ENCODE measurements at regions not wholly inside any gene's neighbourhood (a gene's known extent, or its start where the extent isn't known, plus 50 kb on each side); places are given as distances from the start of the nearest gene placed in this dataset.

GRCh38 chr5:173753307-173754168 is 134.6 kb upstream of the CPEB4 start:
- Histone ChIP-seq H3K27ac (no peak overlapping the region), H3K9me3 (no peaks in the 10 kb centered on the region), H3K4me3 (no peak overlapping the region), H3K4me1 (no peaks in the 10 kb centered on the region), H3K27me3 (no peaks in the 10 kb centered on the region), H3K36me3 (replicated peaks in 1 of 2; ENCODE audit: insufficient read depth in 1 of 2, low read depth in 2 of 2) (no peaks in the 10 kb centered on the region)
- WGBS, 2 donors = 90 to 92% methylated on average over 14 to 15 of the region's 15 CpGs
- no peak for ATAC-seq
- intact Hi-C loops (cut with DNase I) = no loop called here
- TF ChIP-seq POLR2A (IDR thresholded peaks at IDR 0.05) = no peak
- no peak for TF ChIP-seq CTCF (IDR thresholded peaks at IDR 0.05)
- no peak for DNase-seq

- Histone ChIP-seq H3K27ac (no peak overlapping the region), H3K4me1 (no peaks in the 10 kb centered on the region), H3K36me3 (replicated peaks in 1 of 2; ENCODE audit: insufficient read depth in 1 of 2, low read depth in 2 of 2) (no peaks in the 10 kb centered on the region), H3K4me3 (no peak overlapping the region), H3K9me3 (no peaks in the 10 kb centered on the region), H3K27me3 (no peaks in the 10 kb centered on the region)
- ATAC-seq (no peak), DNase-seq (no peak)
- WGBS, 2 donors = 90 to 94% methylated on average over 3 of the region's 3 CpGs
- intact Hi-C loops (cut with DNase I) = no loop called here
- TF ChIP-seq POLR2A (IDR thresholded peaks at IDR 0.05) = no peak
- TF ChIP-seq CTCF (IDR thresholded peaks at IDR 0.05) = no peak
Observed at GRCh38 chr5:173755319-173755718, 132.8 kb upstream of the CPEB4 start.

GRCh38 chr5:173757403-173758209 is 130.5 kb upstream of the CPEB4 start:
- no peak for DNase-seq
- Histone ChIP-seq H3K4me3 (no peak overlapping the region), H3K27ac (no peak overlapping the region), H3K36me3 (replicated peaks in 1 of 2; ENCODE audit: insufficient read depth in 1 of 2, low read depth in 2 of 2) (no peaks in the 10 kb centered on the region), H3K9me3 (no peaks in the 10 kb centered on the region), H3K27me3 (no peaks in the 10 kb centered on the region), H3K4me1 (no peaks in the 10 kb centered on the region)
- ATAC-seq = no peak
- WGBS, 2 donors = 68 to 74% methylated on average over 11 to 12 of the region's 12 CpGs
- intact Hi-C loops (cut with DNase I) = no loop called here
- no peak for TF ChIP-seq POLR2A (IDR thresholded peaks at IDR 0.05)
- TF ChIP-seq CTCF (IDR thresholded peaks at IDR 0.05) = no peak

GRCh38 chr5:173758676-173759075 is 129.5 kb upstream of the CPEB4 start:
- 71 to 74% methylated on average over 3 of the region's 3 CpGs for WGBS, 2 donors
- no peak for DNase-seq
- intact Hi-C loops (cut with DNase I) = no loop called here
- H3K27me3 ChIP-seq = no peaks in the 10 kb centered on the region
- no peak overlapping the region for H3K27ac ChIP-seq
- H3K4me1 ChIP-seq = peaks cover under 1% of the 10 kb centered on the region
- no peak for ATAC-seq
- H3K4me3 ChIP-seq = no peak overlapping the region
- H3K9me3 ChIP-seq = no peaks in the 10 kb centered on the region
- TF ChIP-seq CTCF (IDR thresholded peaks at IDR 0.05) (no peak), POLR2A (IDR thresholded peaks at IDR 0.05) (no peak)
- no peaks in the 10 kb centered on the region for H3K36me3 ChIP-seq (replicated peaks in 1 of 2; ENCODE audit: insufficient read depth in 1 of 2, low read depth in 2 of 2)

Measured in body of pancreas (tissue), 4 donors.